Panc1 (cell line): ENCODE measurements at regions not wholly inside any gene's neighbourhood (a gene's known extent, or its start where the extent isn't known, plus 50 kb on each side); places are given as distances from the start of the nearest gene placed in this dataset.

ENCODE experiments used
- CTCF ChIP-seq: fragments of 450-650 bp; IDR thresholded peaks from 2 replicates; pipeline ENCODE4 v1.5.1; 2017; ENCODE audit warnings: mild to moderate bottlenecking
- POLR2AphosphoS5 ChIP-seq: IDR thresholded peaks from 2 replicates; pipeline ENCODE4 v1.6.1; 2012; ENCODE audit warnings: mild to moderate bottlenecking, low read depth, low read length, moderate library complexity
- REST ChIP-seq, 2 experiments: IDR thresholded peaks; 2 replicates each; pipeline ENCODE4 v1.6.1; 2011 to 2012; ENCODE audit warnings: low read depth in 2 of 2, control low read depth in 1 of 2, low read length in 1 of 2, mild to moderate bottlenecking in 1 of 2, moderate library complexity in 1 of 2; ENCODE audit not compliant: insufficient read depth in 1 of 2
- SIN3A ChIP-seq: IDR thresholded peaks from 2 replicates; pipeline ENCODE4 v1.6.1; 2012; ENCODE audit warnings: low read depth, mild to moderate bottlenecking, low read length, moderate library complexity, borderline replicate concordance; ENCODE audit not compliant: insufficient read depth

GRCh38 chr6:170148709-170149470 lies 142.0 kb downstream of the DLL1 start:
- no peak for TF ChIP-seq CTCF
- no peak for TF ChIP-seq REST (IDR thresholded peaks at IDR 0.05; ENCODE audit: insufficient read depth in 1 of 2, low read depth in 2 of 2, low read length in 1 of 2)
- no peak for TF ChIP-seq SIN3A
- TF ChIP-seq POLR2AphosphoS5, result no peak
